Activated CD4-positive, CD25-positive, alpha-beta regulatory T cell treated with anti-CD3 and anti-CD28 coated beads, Interleukin-2, amount 50 U/mL, for 72 hours (primary cell): ENCODE measurements at regions not wholly inside any gene's neighbourhood (a gene's known extent, or its start where the extent isn't known, plus 50 kb on each side); places are given as distances from the start of the nearest gene placed in this dataset.

Source experiments
- DNase-seq: peaks from one replicate; pipeline ENCODE4 v3.0.0; 2021

- DNase-seq = no peak
These were observed 283.8 kb downstream of the BRD1 start for GRCh38 chr22:49543876-49544275.

- DNase-seq = no peak
These were observed 285.9 kb downstream of the BRD1 start for GRCh38 chr22:49541693-49542230.

GRCh38 chr22:49540913-49541692 lies 286.6 kb downstream of the BRD1 start:
- no peak for DNase-seq

- peak; percentile 21 for DNase-seq
These were observed 287.4 kb downstream of the BRD1 start for GRCh38 chr22:49540084-49540912.

- no peak for DNase-seq
These were observed 289.7 kb downstream of the BRD1 start for GRCh38 chr22:49538006-49538405.

GRCh38 chr22:49536571-49537131 lies 291.0 kb downstream of the BRD1 start:
- DNase-seq = no peak

- no peak for DNase-seq
These were observed 292.0 kb downstream of the BRD1 start for GRCh38 chr22:49535527-49536125.

- no peak for DNase-seq
These were observed 292.5 kb downstream of the BRD1 start for GRCh38 chr22:49535126-49535525.

- DNase-seq = no peak
These were observed 293.3 kb downstream of the BRD1 start for GRCh38 chr22:49534386-49534785.

- DNase-seq = no peak
These were observed 293.8 kb downstream of the BRD1 start for GRCh38 chr22:49533886-49534285.

- no peak for DNase-seq
These were observed 294.5 kb downstream of the BRD1 start for GRCh38 chr22:49532869-49533802.

GRCh38 chr22:49531368-49531791 lies 296.3 kb downstream of the BRD1 start:
- DNase-seq = no peak

- DNase-seq = no peak
These were observed 296.9 kb downstream of the BRD1 start for GRCh38 chr22:49530671-49531367.

GRCh38 chr22:49528420-49528720 lies 299.3 kb downstream of the BRD1 start:
- no peak for DNase-seq

GRCh38 chr22:49527611-49528419 lies 299.9 kb downstream of the BRD1 start:
- no peak for DNase-seq

- no peak for DNase-seq
These were observed 301.7 kb downstream of the BRD1 start for GRCh38 chr22:49525801-49526535.

GRCh38 chr22:49525360-49525759 lies 302.3 kb downstream of the BRD1 start:
- no peak for DNase-seq

GRCh38 chr22:49524362-49524761 lies 303.3 kb downstream of the BRD1 start:
- no peak for DNase-seq

GRCh38 chr22:49523374-49524008 lies 304.2 kb downstream of the BRD1 start:
- no peak for DNase-seq
